Osteoblast (primary cell): ENCODE measurements at regions not wholly inside any gene's neighbourhood (a gene's known extent, or its start where the extent isn't known, plus 50 kb on each side); places are given as distances from the start of the nearest gene placed in this dataset.
A peak's percentile ranks its signal among the peaks of the same experiment; 100 is the strongest.

Experiments
- DNase-seq: peaks from one replicate; pipeline ENCODE4 v3.0.0; 2011; ENCODE audit warnings: low spot score, mixed read lengths; ENCODE audit not compliant: insufficient read length; ENCODE audit errors: missing footprints
- H2AFZ ChIP-seq: 2 replicates; pipeline ENCODE4 v1.6.0; 2011; ENCODE audit warnings: mild to moderate bottlenecking, low read length
- H3K27ac ChIP-seq: 2 replicates; pipeline ENCODE4 v1.5.1; 2011; ENCODE audit warnings: mild to moderate bottlenecking, low read depth, low read length, moderate library complexity
- H3K27me3 ChIP-seq: 2 replicates; pipeline ENCODE4 v1.6.0; 2012; ENCODE audit warnings: mild to moderate bottlenecking, control low read depth, inconsistent platforms, low read length, moderate library complexity; ENCODE audit not compliant: insufficient read depth
- H3K36me3 ChIP-seq: 2 replicates; pipeline ENCODE4 v1.5.1; 2011; ENCODE audit warnings: mild to moderate bottlenecking, low read length, control low read depth, moderate library complexity; ENCODE audit not compliant: insufficient read depth
- H3K4me1 ChIP-seq: 2 replicates; pipeline ENCODE4 v1.5.1; 2011; ENCODE audit warnings: mild to moderate bottlenecking, low read length, control low read depth, moderate library complexity; ENCODE audit not compliant: insufficient read depth
- H3K4me2 ChIP-seq: 2 replicates; pipeline ENCODE4 v1.6.0; 2011; ENCODE audit warnings: mild to moderate bottlenecking, low read length; ENCODE audit not compliant: insufficient read depth
- H3K4me3 ChIP-seq: fragments of 200-600 bp; sonication (generic); 3 replicates; pipeline ENCODE4 v1.5.1; 2012; ENCODE audit warnings: mild to moderate bottlenecking, low read length, inconsistent platforms; ENCODE audit not compliant: insufficient read depth
- H3K79me2 ChIP-seq: 2 replicates; pipeline ENCODE4 v1.6.0; 2012; ENCODE audit warnings: mild to moderate bottlenecking, low read length, control low read depth, inconsistent platforms; ENCODE audit not compliant: insufficient read depth
- H3K9me3 ChIP-seq: 2 replicates; pipeline ENCODE4 v1.5.1; 2011; ENCODE audit warnings: low read depth, low read length, control low read depth
- H4K20me1 ChIP-seq: 2 replicates; pipeline ENCODE4 v1.6.0; 2012; ENCODE audit warnings: mild to moderate bottlenecking, low read length, control low read depth; ENCODE audit not compliant: insufficient read depth
- CTCF ChIP-seq: IDR thresholded peaks from 2 replicates; pipeline ENCODE4 v1.5.1; 2011; ENCODE audit warnings: mild to moderate bottlenecking, low read depth, low read length, moderate library complexity; ENCODE audit errors: extremely low read depth

- Histone ChIP-seq H3K36me3 (no peaks in the 10 kb centered on the region), H2AFZ (no peak overlapping the region), H3K4me2 (no peak overlapping the region), H4K20me1 (no peaks in the 10 kb centered on the region), H3K9me3 (no peaks in the 10 kb centered on the region), H3K27ac (no peak overlapping the region), H3K4me3 (no peak overlapping the region), H3K27me3 (no peaks in the 10 kb centered on the region), H3K79me2 (no peaks in the 10 kb centered on the region), H3K4me1 (no peaks in the 10 kb centered on the region)
- no peak for TF ChIP-seq CTCF
- no peak for DNase-seq
Measured at GRCh38 chr3:65177960-65178376, 490.2 kb upstream of the ADAMTS9 start.

- no peaks in the 10 kb centered on the region for H3K27me3 ChIP-seq
- H3K79me2 ChIP-seq: no peaks in the 10 kb centered on the region
- no peaks in the 10 kb centered on the region for H3K9me3 ChIP-seq
- TF ChIP-seq CTCF: no peak
- no peak overlapping the region for H2AFZ ChIP-seq
- no peak overlapping the region for H3K4me3 ChIP-seq
- no peaks in the 10 kb centered on the region for H3K36me3 ChIP-seq
- no peak overlapping the region for H3K4me2 ChIP-seq
- DNase-seq: no peak
- no peaks in the 10 kb centered on the region for H3K4me1 ChIP-seq
- no peaks in the 10 kb centered on the region for H4K20me1 ChIP-seq
- no peak overlapping the region for H3K27ac ChIP-seq
Measured at GRCh38 chr3:65174713-65175112, 486.9 kb upstream of the ADAMTS9 start.

- H3K9me3 ChIP-seq: no peaks in the 10 kb centered on the region
- DNase-seq: no peak
- no peaks in the 10 kb centered on the region for H3K79me2 ChIP-seq
- H3K27me3 ChIP-seq: no peaks in the 10 kb centered on the region
- no peaks in the 10 kb centered on the region for H4K20me1 ChIP-seq
- no peaks in the 10 kb centered on the region for H3K36me3 ChIP-seq
- no peak for TF ChIP-seq CTCF
- H3K4me1 ChIP-seq: no peaks in the 10 kb centered on the region
- no peak overlapping the region for H3K27ac ChIP-seq
- H3K4me3 ChIP-seq: no peak overlapping the region
- no peak overlapping the region for H2AFZ ChIP-seq
- H3K4me2 ChIP-seq: no peak overlapping the region
Measured at GRCh38 chr3:65173841-65174240, 486.0 kb upstream of the ADAMTS9 start.

DNA sequence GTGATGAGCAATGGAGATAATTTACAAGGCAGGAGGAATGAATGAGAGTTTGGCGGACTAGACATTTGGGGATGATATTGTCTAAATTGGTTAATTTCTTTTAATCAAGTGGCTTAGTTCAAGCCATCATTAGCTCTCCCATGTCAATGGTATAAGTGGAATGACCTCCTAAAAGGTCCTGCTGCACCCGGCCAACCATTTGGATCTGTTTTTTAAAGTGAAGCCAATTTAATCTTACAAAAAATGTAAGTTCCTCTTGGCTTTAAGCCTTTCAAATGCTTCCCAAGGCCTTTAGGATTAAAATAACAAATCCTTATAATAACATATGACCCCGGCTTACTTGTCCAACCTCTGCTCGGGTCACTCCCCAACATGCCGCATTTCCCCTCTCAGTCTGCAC is 484.4 kb upstream of the ADAMTS9 start:
- Histone ChIP-seq H3K36me3 (no peaks in the 10 kb centered on the region), H3K9me3 (no peaks in the 10 kb centered on the region), H3K79me2 (no peaks in the 10 kb centered on the region), H3K27ac (no peak overlapping the region), H3K4me1 (no peaks in the 10 kb centered on the region), H4K20me1 (no peaks in the 10 kb centered on the region), H3K4me3 (no peak overlapping the region), H3K4me2 (no peak overlapping the region), H2AFZ (no peak overlapping the region), H3K27me3 (no peaks in the 10 kb centered on the region)
- TF ChIP-seq CTCF: no peak
- peak; percentile 52 for DNase-seq
